H9 (cell line): ENCODE measurements at regions not wholly inside any gene's neighbourhood (a gene's known extent, or its start where the extent isn't known, plus 50 kb on each side); places are given as distances from the start of the nearest gene placed in this dataset.

Experiments used
- DNase-seq: peaks from one replicate; pipeline ENCODE4 v3.0.0-alpha.2; 2017
- H2AFZ ChIP-seq: one replicate; pipeline ENCODE4 v1.6.1; 2013; ENCODE audit warnings: mild to moderate bottlenecking, low read length, control low read depth, moderate library complexity
- H2AK5ac ChIP-seq: 2 replicates; pipeline ENCODE4 v1.6.1; 2013; ENCODE audit warnings: low read length, control low read depth, mixed read lengths; ENCODE audit not compliant: insufficient read length
- H2BK120ac ChIP-seq: one replicate; pipeline ENCODE4 v1.6.1; 2013; ENCODE audit warnings: low read depth, mild to moderate bottlenecking, low read length, control low read depth, inconsistent platforms; ENCODE audit not compliant: poor library complexity, severe bottlenecking
- H2BK12ac ChIP-seq: 2 replicates; pipeline ENCODE4 v1.6.1; 2013; ENCODE audit warnings: low read length, control low read depth, mixed read lengths, low read depth; ENCODE audit not compliant: insufficient read length
- H2BK15ac ChIP-seq: 2 replicates; pipeline ENCODE4 v1.6.1; 2013; ENCODE audit warnings: low read depth, low read length, control low read depth
- H2BK20ac ChIP-seq: one replicate; pipeline ENCODE4 v1.6.1; 2013; ENCODE audit warnings: low read depth, mild to moderate bottlenecking, low read length, control low read depth, inconsistent platforms; ENCODE audit not compliant: poor library complexity, severe bottlenecking
- H2BK5ac ChIP-seq: 2 replicates; pipeline ENCODE4 v1.6.1; 2013; ENCODE audit warnings: low read length, control low read depth, mixed read lengths; ENCODE audit not compliant: insufficient read length
- H3K14ac ChIP-seq: 2 replicates; pipeline ENCODE4 v1.6.1; 2013; ENCODE audit warnings: low read length, control low read depth; ENCODE audit not compliant: insufficient read depth
- H3K18ac ChIP-seq: 2 replicates; pipeline ENCODE4 v1.6.1; 2013; ENCODE audit warnings: low read depth, mild to moderate bottlenecking, mixed read lengths, low read length, control low read depth; ENCODE audit not compliant: insufficient read length
- H3K23ac ChIP-seq: 2 replicates; pipeline ENCODE4 v1.6.1; 2013; ENCODE audit warnings: low read length, control low read depth, mixed read lengths, low read depth; ENCODE audit not compliant: insufficient read length
- H3K23me2 ChIP-seq: 2 replicates; pipeline ENCODE4 v1.6.1; 2013; ENCODE audit warnings: low read depth, mild to moderate bottlenecking, mixed read lengths, low read length, control low read depth; ENCODE audit not compliant: insufficient read length, poor library complexity, severe bottlenecking
- H3K27ac ChIP-seq: 2 replicates; pipeline ENCODE4 v1.5.1; 2013; ENCODE audit warnings: low read length, control low read depth, mixed read lengths, low read depth; ENCODE audit not compliant: insufficient read length
- H3K27me3 ChIP-seq: 2 replicates; pipeline ENCODE4 v1.6.1; 2013; ENCODE audit warnings: low read length, control low read depth, inconsistent platforms; ENCODE audit not compliant: insufficient read depth
- H3K4ac ChIP-seq: 2 replicates; pipeline ENCODE4 v1.6.1; 2013; ENCODE audit warnings: low read depth, mild to moderate bottlenecking, control low read depth, inconsistent platforms, low read length, moderate library complexity
- H3K4me1 ChIP-seq: 2 replicates; pipeline ENCODE4 v1.6.1; 2013; ENCODE audit warnings: low read length, control low read depth, inconsistent platforms; ENCODE audit not compliant: insufficient read depth
- H3K4me2 ChIP-seq: 2 replicates; pipeline ENCODE4 v1.6.1; 2013; ENCODE audit warnings: low read length, control low read depth, mixed read lengths; ENCODE audit not compliant: insufficient read length, insufficient read depth
- H3K56ac ChIP-seq: 2 replicates; pipeline ENCODE4 v1.6.1; 2013; ENCODE audit warnings: low read depth, mild to moderate bottlenecking, mixed read lengths, low read length, control low read depth; ENCODE audit not compliant: insufficient read length
- H3K79me1 ChIP-seq: 2 replicates; pipeline ENCODE4 v1.6.1; 2013; ENCODE audit warnings: low read depth, mild to moderate bottlenecking, moderate library complexity, low read length, control low read depth, inconsistent platforms; ENCODE audit not compliant: insufficient read depth, poor library complexity, severe bottlenecking
- H3K79me2 ChIP-seq: 2 replicates; pipeline ENCODE4 v1.6.1; 2013; ENCODE audit warnings: low read length, control low read depth, inconsistent platforms; ENCODE audit not compliant: insufficient read depth
- H3K9ac ChIP-seq: 2 replicates; pipeline ENCODE4 v1.6.1; 2013; ENCODE audit warnings: low read length, control low read depth, mixed read lengths; ENCODE audit not compliant: insufficient read length; ENCODE audit errors: extremely low read depth
- H3K9me3 ChIP-seq: one replicate; pipeline ENCODE4 v1.6.1; 2013; ENCODE audit warnings: low read depth, low read length, inconsistent platforms; ENCODE audit not compliant: control insufficient read depth
- H3T11ph ChIP-seq: one replicate; pipeline ENCODE4 v1.6.1; 2013; ENCODE audit warnings: mild to moderate bottlenecking, low read length, control low read depth, inconsistent platforms
- H4K20me1 ChIP-seq: one replicate; pipeline ENCODE4 v1.6.1; 2013; ENCODE audit not compliant: control insufficient read depth, insufficient read length, insufficient read depth
- H4K5ac ChIP-seq: 2 replicates; pipeline ENCODE4 v1.6.1; 2013; ENCODE audit warnings: low read depth, mild to moderate bottlenecking, mixed read lengths, low read length, control low read depth; ENCODE audit not compliant: insufficient read length
- H4K8ac ChIP-seq: replicated peaks from 2 replicates; pipeline ENCODE4 v1.6.1; 2013; ENCODE audit warnings: low read length, control low read depth, mixed read lengths, low read depth; ENCODE audit not compliant: insufficient read length
- H4K91ac ChIP-seq: 2 replicates; pipeline ENCODE4 v1.6.1; 2013; ENCODE audit warnings: low read depth, mild to moderate bottlenecking, moderate library complexity, mixed read lengths, low read length, control low read depth; ENCODE audit not compliant: insufficient read length
- H3K27ac Mint-ChIP-seq, 3 experiments: 2 replicates in 2 of 3; 3 replicates in 1 of 3; pipeline ENCODE4 v1.8.0; 2020 to 2021; ENCODE audit warnings: mixed read lengths in 3 of 3, mild to moderate bottlenecking in 1 of 3, moderate library complexity in 1 of 3
- H3K27me3 Mint-ChIP-seq: 2 replicates; pipeline ENCODE4 v1.8.0; 2021; ENCODE audit warnings: low read depth, mild to moderate bottlenecking, moderate library complexity, mixed read lengths
- H3K36me3 Mint-ChIP-seq, 3 experiments: 2 replicates in 2 of 3; 3 replicates in 1 of 3; pipeline ENCODE4 v1.8.0; 2020 to 2021; ENCODE audit warnings: low read depth in 3 of 3, mixed read lengths in 3 of 3; ENCODE audit not compliant: insufficient read depth in 1 of 3
- H3K4me1 Mint-ChIP-seq, 2 experiments: 2 replicates each; pipeline ENCODE4 v1.8.0; 2020; ENCODE audit warnings: mixed read lengths in 2 of 2
- H3K4me3 Mint-ChIP-seq, 2 experiments: 2 replicates in 1 of 2; 3 replicates in 1 of 2; pipeline ENCODE4 v1.8.0; 2020 to 2021; ENCODE audit warnings: mild to moderate bottlenecking in 2 of 2, mixed read lengths in 2 of 2, moderate library complexity in 1 of 2
- H3K9me3 Mint-ChIP-seq, 2 experiments: 2 replicates in 1 of 2; 3 replicates in 1 of 2; pipeline ENCODE4 v1.8.0; 2020; ENCODE audit warnings: mild to moderate bottlenecking in 2 of 2, mixed read lengths in 2 of 2, moderate library complexity in 1 of 2
- CTCF ChIP-seq: fragments of 200-600 bp; sonication (generic); conservative IDR thresholded peaks from 3 replicates; pipeline ENCODE4 v1.8.0; 2021; ENCODE audit warnings: antibody characterized with exemption, mild to moderate bottlenecking
- WGBS: extraction: QIAGEN DNeasy Blood & Tissue Kit; methylation state at CpG from one replicate; pipeline ENCODE4 v1.1.7; 2013; ENCODE audit warnings: missing lambda C conversion rate, low lambda C conversion rate, mixed read lengths; ENCODE audit not compliant: insufficient read length; ENCODE audit errors: extremely low coverage; 5-methylcytosine and 5-hydroxymethylcytosine counted together

GRCh38 chr6:835476-836160 is 142.7 kb upstream of the EXOC2 start:
- Histone ChIP-seq H3K23me2 (no peaks in the 10 kb centered on the region), H2AFZ (no peak overlapping the region), H4K91ac (no peak overlapping the region), H3K27ac (no peak overlapping the region), H3K9me3 (peaks cover 7% of the 10 kb centered on the region), H2BK15ac (no peak overlapping the region), H3K79me1 (no peaks in the 10 kb centered on the region), H2BK12ac (no peak overlapping the region), H3T11ph (no peak overlapping the region), H3K9ac (no peak overlapping the region), H3K18ac (no peak overlapping the region), H3K4me2 (no peak overlapping the region), H3K79me2 (no peaks in the 10 kb centered on the region), H2BK5ac (no peak overlapping the region), H3K23ac (no peak overlapping the region), H4K8ac (no peak overlapping the region), H2BK20ac (no peak overlapping the region), H2AK5ac (no peak overlapping the region), H3K14ac (no peak overlapping the region), H4K5ac (no peak overlapping the region), H3K27me3 (no peaks in the 10 kb centered on the region), H4K20me1 (no peaks in the 10 kb centered on the region), H3K4me1 (no peaks in the 10 kb centered on the region; the same call in 1 of the 2 replicates), H2BK120ac (no peak overlapping the region), H3K4ac (no peak overlapping the region), H3K56ac (no peak overlapping the region)
- H3K36me3 Mint-ChIP-seq: peaks cover 13 to 35% (median 22%) of the 10 kb centered on the region in 3 experiments
- no peak overlapping the region for H3K4me3 Mint-ChIP-seq
- no peak for TF ChIP-seq CTCF
- WGBS: no CpG with 5 or more reads among the region's 3 CpGs
- DNase-seq: no peak
- H3K9me3 Mint-ChIP-seq: peaks cover 31 to 34% of the 10 kb centered on the region in 2 experiments
- peaks cover 21 to 22% of the 10 kb centered on the region in 2 experiments for H3K4me1 Mint-ChIP-seq
- H3K27me3 Mint-ChIP-seq: peaks cover 6% of the 10 kb centered on the region
- H3K27ac Mint-ChIP-seq: no peak overlapping the region
